ENCODE measurements at regions not wholly inside any gene's neighbourhood (a gene's known extent, or its start where the extent isn't known, plus 50 kb on each side); places are given as distances from the start of the nearest gene placed in this dataset.

GRCh38 chr1:115426956-115427355 lies 88.9 kb upstream of the NGF start:
- Histone ChIP-seq H3K36me3 (no peaks in the 10 kb centered on the region), H3K4me3 (no peak overlapping the region), H3K4me1 (no peaks in the 10 kb centered on the region), H3K27me3 (peaks cover 0 to 37% (median 0%) of the 10 kb centered on the region in 4 donors), H3K27ac (no peak overlapping the region), H3K9me3 (no peaks in the 10 kb centered on the region)
- intact Hi-C loops (cut with DNase I): no loop called here
- DNase-seq: no peak
- TF ChIP-seq CTCF (IDR thresholded peaks at IDR 0.05) (no peak), POLR2A (IDR thresholded peaks at IDR 0.05) (no peak)
- 88 to 89% methylated on average over 5 of the region's 5 CpGs for WGBS, 2 donors

- WGBS, 2 donors: 38 to 80% methylated on average over 2 of the region's 6 CpGs
- no peaks in the 10 kb centered on the region for H3K36me3 ChIP-seq
- DNase-seq: no peak
- H3K4me1 ChIP-seq: no peaks in the 10 kb centered on the region
- H3K27ac ChIP-seq: no peak overlapping the region
- intact Hi-C loops (cut with DNase I): no loop called here
- peaks cover 0 to 31% (median 0%) of the 10 kb centered on the region in 4 donors for H3K27me3 ChIP-seq
- no peak overlapping the region for H3K4me3 ChIP-seq
- TF ChIP-seq POLR2A (IDR thresholded peaks at IDR 0.05) (no peak), CTCF (IDR thresholded peaks at IDR 0.05) (no peak)
- H3K9me3 ChIP-seq: no peaks in the 10 kb centered on the region
These were observed 88.3 kb upstream of the NGF start for GRCh38 chr1:115426231-115426771.

GRCh38 chr1:115425442-115425841 lies 87.4 kb upstream of the NGF start:
- H3K4me1 ChIP-seq: no peaks in the 10 kb centered on the region
- intact Hi-C loops (cut with DNase I): no loop called here
- no peak overlapping the region for H3K4me3 ChIP-seq
- H3K27ac ChIP-seq: no peak overlapping the region
- TF ChIP-seq CTCF (IDR thresholded peaks at IDR 0.05) (no peak), POLR2A (IDR thresholded peaks at IDR 0.05) (no peak)
- no peaks in the 10 kb centered on the region for H3K36me3 ChIP-seq
- WGBS, 2 donors: 87 to 89% methylated on average over 5 of the region's 5 CpGs
- no peaks in the 10 kb centered on the region for H3K9me3 ChIP-seq
- peaks cover 0 to 31% (median 0%) of the 10 kb centered on the region in 4 donors for H3K27me3 ChIP-seq
- DNase-seq: no peak

GRCh38 chr1:115423776-115424175 lies 85.7 kb upstream of the NGF start:
- DNase-seq: no peak
- TF ChIP-seq POLR2A (IDR thresholded peaks at IDR 0.05) (no peak), CTCF (IDR thresholded peaks at IDR 0.05) (no peak)
- H3K4me1 ChIP-seq: no peaks in the 10 kb centered on the region
- intact Hi-C loops (cut with DNase I): no loop called here
- no peak overlapping the region for H3K4me3 ChIP-seq
- 51 to 57% methylated on average over 5 of the region's 5 CpGs for WGBS, 2 donors
- peaks cover 0 to 31% (median 0%) of the 10 kb centered on the region in 4 donors for H3K27me3 ChIP-seq
- no peaks in the 10 kb centered on the region for H3K36me3 ChIP-seq
- no peak overlapping the region for H3K27ac ChIP-seq
- H3K9me3 ChIP-seq: no peaks in the 10 kb centered on the region

GRCh38 chr1:115419571-115419970 lies 81.5 kb upstream of the NGF start:
- no peak for TF ChIP-seq CTCF (IDR thresholded peaks at IDR 0.05)
- no peak for TF ChIP-seq POLR2A (IDR thresholded peaks at IDR 0.05)
- no peak overlapping the region for H3K4me3 ChIP-seq
- H3K36me3 ChIP-seq: no peaks in the 10 kb centered on the region
- no peak overlapping the region for H3K27ac ChIP-seq
- WGBS, 2 donors: 44 to 85% methylated on average over 2 to 3 of the region's 3 CpGs
- no peaks in the 10 kb centered on the region for H3K4me1 ChIP-seq
- DNase-seq: no peak
- H3K9me3 ChIP-seq: no peaks in the 10 kb centered on the region
- intact Hi-C loops (cut with DNase I): no loop called here
- peaks cover 0 to 18% (median 0%) of the 10 kb centered on the region in 4 donors for H3K27me3 ChIP-seq

Measured in esophagus squamous epithelium (tissue), 5 donors.